ENCODE measurements at regions not wholly inside any gene's neighbourhood (a gene's known extent, or its start where the extent isn't known, plus 50 kb on each side); places are given as distances from the start of the nearest gene placed in this dataset.
A peak's percentile ranks its signal among the peaks of the same experiment; 100 is the strongest.

DNA sequence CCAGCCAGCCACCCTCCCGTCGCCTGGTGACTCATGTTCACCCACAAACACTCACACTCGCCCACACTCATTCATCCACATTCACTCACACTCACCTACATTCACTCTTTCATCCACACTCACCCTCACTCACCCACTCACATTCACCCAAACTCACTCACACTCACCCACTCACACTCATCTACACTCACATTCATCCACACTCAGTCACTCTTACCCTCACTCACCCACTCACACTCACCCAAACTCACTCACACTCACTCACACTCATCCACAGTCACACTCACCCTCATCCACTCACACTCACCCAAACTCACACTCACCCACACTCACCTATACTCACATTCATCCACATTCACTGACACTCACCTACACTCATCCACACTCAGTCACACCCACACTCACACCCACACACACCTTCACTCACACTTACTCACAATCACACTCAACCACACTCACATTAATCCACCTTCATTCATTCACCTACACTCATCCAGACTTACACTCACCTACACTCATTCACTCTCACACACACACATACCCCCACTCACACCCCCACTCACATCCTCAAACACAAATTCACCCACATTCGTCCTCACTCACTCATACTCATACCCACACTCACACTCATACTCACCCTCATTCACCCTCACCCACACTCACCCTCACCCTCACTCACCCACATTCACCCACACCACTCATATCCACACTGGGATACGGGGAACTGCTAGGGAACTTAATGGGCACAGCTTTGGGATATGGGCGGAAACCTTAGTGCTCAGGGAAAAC, 2221.6 kb upstream of the AGA start:
- no peak overlapping the region for H3K4me3 ChIP-seq (ENCODE audit: low read length in 3 of 3)
- no peak for FAIRE-seq
- H3K4me1 ChIP-seq (ENCODE audit: control insufficient read depth in 2 of 3, insufficient read depth in 2 of 3, low read depth in 1 of 3, low read length in 3 of 3), result no peaks in the 10 kb centered on the region
- intact Hi-C loops (cut with DNase I), result no loop called here
- no peak overlapping the region for H3K27ac ChIP-seq (ENCODE audit: low read depth in 2 of 2, low read length in 2 of 2)
- TF ChIP-seq CTCF (IDR thresholded peaks at IDR 0.05; ENCODE audit: borderline replicate concordance, extremely low read depth, insufficient read depth), result no peak
- peaks cover 0 to 2% (median 0%) of the 10 kb centered on the region in 3 donors for H3K9me3 ChIP-seq (ENCODE audit: control insufficient read depth in 2 of 3, insufficient read depth in 1 of 3, low read length in 3 of 3)
- H3K9ac ChIP-seq (ENCODE audit: low read length in 3 of 3), result no peak overlapping the region
- H3K27me3 ChIP-seq (ENCODE audit: control insufficient read depth, insufficient read depth, low read length), result no peaks in the 10 kb centered on the region
- no peak for DNase-seq
- H3K36me3 ChIP-seq (ENCODE audit: control insufficient read depth in 2 of 3, insufficient read depth in 3 of 3, low read length in 3 of 3), result no peaks in the 10 kb centered on the region

DNA sequence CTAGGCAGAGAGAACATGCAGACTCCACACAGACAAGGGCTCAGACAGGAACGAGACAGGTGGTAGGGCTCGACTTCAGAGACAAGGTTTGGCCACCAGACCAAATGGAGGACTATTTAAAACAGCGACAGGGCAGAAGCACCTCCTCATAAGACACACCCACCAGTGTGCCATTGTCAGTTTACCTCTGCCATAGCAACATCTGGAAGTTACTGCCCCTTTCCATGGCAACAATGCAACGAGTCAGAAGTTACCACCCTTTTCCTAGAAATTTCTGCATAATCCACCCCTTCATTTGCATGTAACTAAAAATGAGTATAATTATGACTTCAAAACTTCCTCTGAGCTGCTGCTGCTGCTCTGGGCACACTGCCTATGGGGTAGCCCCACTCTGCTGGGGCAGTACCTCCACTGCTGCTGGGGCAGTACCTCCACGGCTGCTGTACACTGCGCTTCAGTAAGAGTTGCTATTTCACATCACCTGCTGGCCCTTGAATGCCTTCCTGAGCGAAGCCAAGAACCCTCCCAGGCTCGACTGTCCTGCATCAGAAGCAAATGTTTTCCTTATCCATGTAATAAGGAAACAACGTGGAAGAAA, 2222.3 kb upstream of the AGA start:
- no peak for DNase-seq
- no peak overlapping the region for H3K9ac ChIP-seq (ENCODE audit: low read length in 3 of 3)
- no peak for FAIRE-seq
- TF ChIP-seq CTCF (IDR thresholded peaks at IDR 0.05; ENCODE audit: borderline replicate concordance, extremely low read depth, insufficient read depth), result no peak
- peaks cover 0 to 2% (median 0%) of the 10 kb centered on the region in 3 donors for H3K9me3 ChIP-seq (ENCODE audit: control insufficient read depth in 2 of 3, insufficient read depth in 1 of 3, low read length in 3 of 3)
- no peak overlapping the region for H3K4me3 ChIP-seq (ENCODE audit: low read length in 3 of 3)
- intact Hi-C loops (cut with DNase I), result no loop called here
- no peaks in the 10 kb centered on the region for H3K4me1 ChIP-seq (ENCODE audit: control insufficient read depth in 2 of 3, insufficient read depth in 2 of 3, low read depth in 1 of 3, low read length in 3 of 3)
- H3K27me3 ChIP-seq (ENCODE audit: control insufficient read depth, insufficient read depth, low read length), result no peaks in the 10 kb centered on the region
- no peaks in the 10 kb centered on the region for H3K36me3 ChIP-seq (ENCODE audit: control insufficient read depth in 2 of 3, insufficient read depth in 3 of 3, low read length in 3 of 3)
- H3K27ac ChIP-seq (ENCODE audit: low read depth in 2 of 2, low read length in 2 of 2), result no peak overlapping the region

DNA sequence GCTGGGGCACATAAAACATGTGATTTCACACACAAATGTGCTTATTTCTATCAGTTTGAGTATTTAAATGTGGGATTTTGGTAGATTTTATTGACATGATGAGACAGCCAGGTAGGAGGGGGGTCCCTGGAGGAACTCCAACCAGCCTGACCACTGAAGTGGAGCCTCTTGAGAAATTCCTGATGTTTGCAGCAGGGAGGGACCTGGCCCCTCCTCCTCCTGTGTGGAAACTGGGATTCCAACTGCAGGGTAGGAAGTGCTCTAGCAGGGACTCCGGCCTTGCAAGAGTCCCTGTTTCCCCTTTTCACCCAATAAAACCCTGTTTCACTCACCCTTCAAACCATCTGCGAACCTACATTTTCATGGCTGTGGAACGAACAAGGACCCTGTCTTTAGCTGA, 2224.0 kb upstream of the AGA start:
- no peak for TF ChIP-seq CTCF (IDR thresholded peaks at IDR 0.05; ENCODE audit: borderline replicate concordance, extremely low read depth, insufficient read depth)
- peak in 2 of 5 donors; percentile 22 to 55 for DNase-seq
- H3K9me3 ChIP-seq (ENCODE audit: control insufficient read depth in 2 of 3, insufficient read depth in 1 of 3, low read length in 3 of 3), result peaks cover 0 to 2% (median 0%) of the 10 kb centered on the region in 3 donors
- H3K4me1 ChIP-seq (ENCODE audit: control insufficient read depth in 2 of 3, insufficient read depth in 2 of 3, low read depth in 1 of 3, low read length in 3 of 3), result no peaks in the 10 kb centered on the region
- no peak overlapping the region for H3K27ac ChIP-seq (ENCODE audit: low read depth in 2 of 2, low read length in 2 of 2)
- H3K9ac ChIP-seq (ENCODE audit: low read length in 3 of 3), result no peak overlapping the region
- no peak overlapping the region for H3K4me3 ChIP-seq (ENCODE audit: low read length in 3 of 3)
- intact Hi-C loops (cut with DNase I), result no loop called here
- no peaks in the 10 kb centered on the region for H3K27me3 ChIP-seq (ENCODE audit: control insufficient read depth, insufficient read depth, low read length)
- no peak for FAIRE-seq
- H3K36me3 ChIP-seq (ENCODE audit: control insufficient read depth in 2 of 3, insufficient read depth in 3 of 3, low read length in 3 of 3), result no peaks in the 10 kb centered on the region

Data from kidney (tissue), 13 donors.